Stimulated activated CD4-positive, alpha-beta T cell treated with anti-CD3 and anti-CD28 coated beads, Interleukin-12 subunit alpha, Interleukin-12 subunit beta, amount 100 ng/mL, for 4 hours (primary cell): ENCODE measurements at regions not wholly inside any gene's neighbourhood (a gene's known extent, or its start where the extent isn't known, plus 50 kb on each side); places are given as distances from the start of the nearest gene placed in this dataset.

Source experiments
- DNase-seq: peaks from one replicate; pipeline ENCODE4 v3.0.0-alpha.2; 2020

- DNase-seq = no peak
Measured at GRCh38 chr1:56340977-56341376, 238.4 kb downstream of the PLPP3 start.

DNA sequence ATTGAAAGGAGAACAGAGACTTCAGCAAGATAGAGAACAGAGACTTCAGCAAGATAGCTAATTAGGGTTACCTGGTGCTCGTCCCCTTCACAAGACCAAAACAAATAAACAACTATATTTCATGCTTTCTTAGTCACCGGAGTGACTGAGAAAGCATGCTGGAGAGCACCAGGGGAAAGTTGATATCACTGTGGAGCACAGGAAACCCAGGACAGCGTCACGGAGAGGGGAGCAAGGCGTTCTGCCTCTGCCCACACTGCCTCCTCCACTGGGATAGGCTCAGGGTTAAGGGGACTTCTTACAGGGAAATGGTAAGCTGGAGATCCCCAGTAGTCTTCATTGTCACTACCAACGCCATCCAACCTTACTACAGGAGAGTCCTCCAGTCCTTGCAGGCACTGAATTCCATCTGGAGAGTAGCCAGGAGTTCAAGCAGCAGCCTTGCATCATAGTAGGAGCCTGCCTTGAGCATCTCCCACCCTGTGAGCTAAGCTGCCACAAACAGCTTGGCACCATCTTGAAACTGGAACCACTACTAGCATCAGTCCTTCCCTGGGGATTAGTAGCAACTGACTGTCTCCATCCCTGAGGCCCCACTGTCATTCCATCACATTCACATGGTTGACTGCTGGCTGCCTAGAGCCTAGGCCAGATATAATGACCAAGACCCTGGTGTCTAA lies 239.4 kb downstream of the PLPP3 start:
- DNase-seq = no peak

GRCh38 chr1:56339093-56339492 lies 240.3 kb downstream of the PLPP3 start:
- DNase-seq = no peak

DNA sequence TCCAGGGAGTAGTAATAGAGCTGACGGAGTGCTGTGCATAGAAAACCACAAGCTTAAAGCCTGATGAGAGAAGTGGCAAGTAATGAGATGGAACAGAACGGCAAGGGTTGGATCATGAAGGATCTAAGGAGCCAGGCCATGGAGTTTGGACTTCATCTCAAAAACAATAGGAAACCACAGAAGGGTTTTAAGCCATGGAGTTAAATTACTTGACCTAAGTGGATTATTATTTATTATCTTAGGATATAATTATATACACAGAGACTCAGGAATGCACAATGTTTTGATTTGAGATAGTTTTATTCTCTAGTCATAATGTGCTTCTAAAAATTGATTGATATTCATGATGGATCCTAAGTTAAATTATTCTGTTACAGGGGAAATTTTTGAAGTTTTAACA lies 242.4 kb downstream of the PLPP3 start:
- DNase-seq = no peak

DNA sequence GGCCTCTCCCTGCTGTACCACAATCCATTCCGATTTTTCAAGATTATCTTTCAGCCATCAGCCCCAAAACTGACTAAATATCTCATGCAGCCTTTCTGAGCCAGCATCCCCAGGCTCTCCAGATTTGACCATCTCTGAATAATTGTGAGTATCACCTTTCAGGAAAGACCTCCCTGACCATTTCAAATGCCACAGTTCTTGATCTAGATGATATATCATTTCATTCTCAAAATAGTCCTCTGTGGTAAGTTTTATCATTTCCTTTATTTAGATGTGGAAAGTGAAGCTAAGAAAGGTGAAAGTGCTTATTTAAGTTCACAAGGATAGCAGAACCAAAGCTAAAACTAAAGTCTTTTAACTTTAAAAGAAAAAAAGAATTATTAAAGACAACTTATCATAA lies 244.0 kb downstream of the PLPP3 start:
- no peak for DNase-seq

GRCh38 chr1:56334047-56334446 lies 245.3 kb downstream of the PLPP3 start:
- DNase-seq = no peak

- no peak for DNase-seq
Measured at GRCh38 chr1:56333461-56333860, 245.9 kb downstream of the PLPP3 start.

DNA sequence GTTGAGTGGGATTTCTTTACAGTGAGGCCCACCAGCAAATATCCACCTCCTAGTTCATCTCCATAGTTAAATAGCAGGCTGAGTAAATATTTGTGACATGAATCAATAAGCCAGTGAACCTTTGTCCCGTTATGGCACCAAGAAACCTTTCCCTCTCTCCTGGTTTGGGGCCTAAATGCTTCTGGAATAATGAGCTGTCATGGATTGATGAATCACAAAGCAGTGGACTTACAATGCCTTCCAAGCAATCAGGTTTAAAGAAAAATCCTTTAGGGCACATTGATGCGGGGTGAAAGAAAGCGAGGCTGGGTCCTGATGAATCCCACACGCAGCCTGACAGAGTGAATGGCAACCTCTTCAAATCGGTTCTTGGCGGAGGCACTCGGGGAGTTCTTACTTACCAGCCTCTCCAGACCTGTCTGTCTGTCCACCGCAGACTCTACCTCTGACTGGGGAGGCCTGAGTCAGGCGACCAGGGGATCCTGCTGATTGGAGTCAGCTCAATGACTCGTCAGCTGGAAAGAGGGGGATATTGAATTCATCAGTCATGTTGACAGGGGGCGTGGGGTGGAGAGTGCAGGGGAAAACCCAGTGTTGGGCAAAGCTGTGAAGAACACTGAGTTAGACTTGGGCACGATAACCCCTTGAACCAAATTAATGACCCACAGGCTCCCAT lies 247.3 kb downstream of the PLPP3 start:
- no peak for DNase-seq

DNA sequence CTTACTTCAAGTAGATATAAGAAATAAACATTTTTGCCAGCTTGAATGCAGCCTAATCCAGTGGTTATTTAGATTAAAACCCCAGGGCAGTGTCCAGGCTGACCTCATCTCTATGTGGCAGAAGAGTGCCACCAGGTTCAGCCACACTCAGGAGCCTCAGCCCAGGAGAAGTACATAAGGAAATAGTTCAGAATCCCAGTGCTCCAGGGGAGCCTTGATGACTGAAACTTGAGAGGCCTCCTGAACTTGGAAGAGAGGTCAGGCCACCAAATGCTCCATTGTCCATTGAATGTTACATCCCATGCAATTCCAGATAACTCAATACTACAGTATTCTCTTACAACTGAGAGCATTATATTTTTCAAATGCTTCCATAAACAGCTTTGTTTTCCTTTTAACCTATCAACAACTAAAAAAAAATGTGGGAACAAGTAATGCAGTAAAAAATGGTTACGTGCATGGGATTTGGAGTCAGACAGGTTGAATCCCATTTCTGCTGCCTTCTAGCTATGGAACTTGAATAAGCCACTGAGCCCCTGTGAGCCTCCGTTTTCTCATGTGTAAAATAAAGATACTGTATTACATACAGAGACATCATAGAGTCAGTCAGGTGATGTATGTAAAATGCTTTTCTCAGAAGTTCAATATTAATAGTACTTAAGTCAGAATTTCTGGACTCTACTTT lies 248.0 kb downstream of the PLPP3 start:
- DNase-seq = no peak

- DNase-seq = no peak
Measured at GRCh38 chr1:56330391-56331026, 248.9 kb downstream of the PLPP3 start.

GRCh38 chr1:56329970-56330369 lies 249.4 kb downstream of the PLPP3 start:
- no peak for DNase-seq

DNA sequence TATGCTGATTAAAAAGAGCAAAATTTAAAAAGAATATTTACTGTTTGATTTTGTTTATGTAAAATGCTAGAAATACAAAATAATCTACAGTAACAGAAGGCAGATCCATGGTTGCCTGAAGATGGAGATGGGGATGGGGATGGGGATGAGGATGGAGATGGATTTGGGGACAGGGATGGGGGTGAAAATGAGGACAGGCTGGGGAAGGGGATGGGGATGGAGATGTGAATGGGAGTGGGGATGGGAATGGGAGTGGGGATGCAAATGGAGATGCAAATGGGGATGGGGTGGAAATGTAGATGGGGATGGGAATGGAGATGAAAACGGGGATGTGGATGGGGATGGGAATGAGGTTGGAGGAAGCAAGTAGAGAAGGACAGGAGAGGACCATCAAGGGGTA lies 252.2 kb downstream of the PLPP3 start:
- no peak for DNase-seq

- DNase-seq = no peak
Measured at GRCh38 chr1:56326056-56326455, 253.3 kb downstream of the PLPP3 start.

DNA sequence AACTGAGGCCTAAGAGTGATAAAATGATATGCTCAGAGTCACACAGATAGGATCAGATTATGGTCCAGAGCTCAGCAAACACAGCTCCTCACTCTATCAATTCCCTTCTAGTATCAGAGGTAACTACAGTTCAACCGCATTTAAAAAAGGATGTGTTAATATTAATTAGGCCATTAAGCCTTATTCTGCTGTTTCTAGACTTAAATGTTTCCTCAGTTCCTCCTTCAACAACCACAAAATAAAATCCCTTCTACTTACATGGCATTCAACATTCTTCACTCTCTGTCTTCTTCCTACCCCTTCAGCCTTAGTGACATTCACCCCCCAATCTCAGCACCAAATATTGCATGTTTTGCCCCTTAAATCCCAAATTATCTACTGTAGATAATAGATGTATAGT lies 254.9 kb downstream of the PLPP3 start:
- DNase-seq = no peak

GRCh38 chr1:56322211-56322610 lies 257.2 kb downstream of the PLPP3 start:
- DNase-seq = no peak

- no peak for DNase-seq
Measured at GRCh38 chr1:56321150-56321490, 258.2 kb downstream of the PLPP3 start.

- no peak for DNase-seq
Measured at GRCh38 chr1:56320464-56321149, 258.8 kb downstream of the PLPP3 start.

- no peak for DNase-seq
Measured at GRCh38 chr1:56317722-56318121, 261.6 kb downstream of the PLPP3 start.

GRCh38 chr1:56315293-56315942 lies 263.9 kb downstream of the PLPP3 start:
- no peak for DNase-seq

- no peak for DNase-seq
Measured at GRCh38 chr1:56313560-56313959, 265.8 kb downstream of the PLPP3 start.

DNA sequence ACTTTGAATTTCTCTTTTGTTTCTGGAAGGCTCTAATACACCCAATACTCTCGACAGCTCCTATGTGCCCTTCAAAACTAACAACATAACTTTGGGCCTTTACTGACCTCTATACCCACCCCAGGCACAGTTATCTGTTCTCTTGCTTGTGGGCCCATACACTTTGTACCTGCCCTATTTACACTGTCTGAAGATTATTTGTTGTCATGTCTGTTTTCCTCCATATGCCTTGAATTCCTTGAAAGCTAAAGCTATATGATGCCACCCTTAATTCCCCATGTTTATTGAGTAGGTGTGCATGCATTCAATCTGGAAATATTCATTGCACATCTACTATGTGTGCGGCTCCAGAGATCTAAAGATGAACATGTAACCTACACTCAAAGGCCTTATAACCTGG lies 267.6 kb downstream of the PLPP3 start:
- no peak for DNase-seq

DNA sequence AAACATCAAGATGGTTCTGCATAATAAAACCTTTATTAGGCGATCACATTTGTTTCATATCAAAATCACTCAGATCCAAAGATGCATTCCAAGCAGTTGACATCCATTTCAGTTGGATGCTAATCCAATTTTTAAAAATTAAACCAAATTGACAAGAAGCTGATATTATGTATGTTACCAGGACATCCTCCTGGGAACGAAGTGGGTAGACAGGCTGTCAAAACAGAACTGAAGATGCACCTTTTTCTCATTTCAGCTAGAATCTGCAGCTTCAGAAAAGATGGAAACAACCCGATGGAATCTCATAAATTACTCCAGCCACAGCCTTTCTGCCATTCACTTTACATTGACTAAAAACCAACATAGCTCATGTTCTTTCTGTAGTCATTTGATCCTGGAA lies 268.4 kb downstream of the PLPP3 start:
- DNase-seq = no peak

GRCh38 chr1:56309065-56309464 lies 270.3 kb downstream of the PLPP3 start:
- no peak for DNase-seq
